Activated CD4-positive, alpha-beta T cell treated with anti-CD3 and anti-CD28 coated beads for 4 hours (primary cell): ENCODE measurements at regions not wholly inside any gene's neighbourhood (a gene's known extent, or its start where the extent isn't known, plus 50 kb on each side); places are given as distances from the start of the nearest gene placed in this dataset.

Experiments used
- DNase-seq, 2 donors: peaks; one replicate each; pipeline ENCODE4 v3.0.0-alpha.2; 2020

GRCh38 chr7:93015101-93015778 is 102.5 kb downstream of the SAMD9 start:
- DNase-seq: no peak

GRCh38 chr7:93014410-93014809 is 103.4 kb downstream of the SAMD9 start:
- no peak for DNase-seq

GRCh38 chr7:93013446-93014061 is 104.2 kb downstream of the SAMD9 start:
- no peak for DNase-seq

GRCh38 chr7:93011351-93012294 is 106.2 kb downstream of the SAMD9 start:
- no peak for DNase-seq

GRCh38 chr7:93008833-93009232 is 108.9 kb downstream of the SAMD9 start:
- no peak for DNase-seq

- DNase-seq: no peak
These were observed 111.2 kb downstream of the SAMD9 start for GRCh38 chr7:93006480-93007095.

- no peak for DNase-seq
These were observed 112.9 kb downstream of the SAMD9 start for GRCh38 chr7:93004906-93005305.

GRCh38 chr7:92997719-92998118 is 120.1 kb downstream of the SAMD9 start:
- no peak for DNase-seq

- no peak for DNase-seq
These were observed 120.6 kb downstream of the SAMD9 start for GRCh38 chr7:92997152-92997551.

- DNase-seq: no peak
These were observed 122.9 kb downstream of the SAMD9 start for GRCh38 chr7:92994901-92995300.

- DNase-seq: no peak
These were observed 124.8 kb downstream of the SAMD9 start for GRCh38 chr7:92992932-92993331.

GRCh38 chr7:92992483-92992882 is 125.3 kb downstream of the SAMD9 start:
- no peak for DNase-seq

- no peak for DNase-seq
These were observed 126.6 kb downstream of the SAMD9 start for GRCh38 chr7:92991190-92991589.

GRCh38 chr7:92988941-92989545 is 128.7 kb downstream of the SAMD9 start:
- DNase-seq: no peak

- no peak for DNase-seq
These were observed 129.7 kb downstream of the SAMD9 start for GRCh38 chr7:92988051-92988450.

GRCh38 chr7:92987538-92987937 is 130.2 kb downstream of the SAMD9 start:
- no peak for DNase-seq

GRCh38 chr7:92987095-92987494 is 130.7 kb downstream of the SAMD9 start:
- DNase-seq: no peak

GRCh38 chr7:92982928-92983327 is 134.9 kb downstream of the SAMD9 start:
- no peak for DNase-seq

GRCh38 chr7:92976931-92977330 is 140.6 kb upstream of the CDK6 start:
- DNase-seq: no peak

- DNase-seq: no peak
These were observed 137.6 kb upstream of the CDK6 start for GRCh38 chr7:92973974-92974373.

- DNase-seq: no peak
These were observed 136.9 kb upstream of the CDK6 start for GRCh38 chr7:92973293-92973731.

GRCh38 chr7:92972441-92972840 is 136.1 kb upstream of the CDK6 start:
- DNase-seq: no peak

- no peak for DNase-seq
These were observed 132.7 kb upstream of the CDK6 start for GRCh38 chr7:92969061-92969460.
